Epithelial cell of esophagus (primary cell): ENCODE measurements at regions not wholly inside any gene's neighbourhood (a gene's known extent, or its start where the extent isn't known, plus 50 kb on each side); places are given as distances from the start of the nearest gene placed in this dataset.

Source experiments
- DNase-seq: peaks from one replicate; pipeline ENCODE4 v3.0.0; 2010; ENCODE audit warnings: low read depth
- H3K4me3 ChIP-seq: 2 replicates; pipeline ENCODE4 v1.5.1; 2011; ENCODE audit warnings: mild to moderate bottlenecking, low read length, control low read depth
- TF ChIP-seq, protein P1 (sequence below): IDR thresholded peaks from 2 replicates; pipeline ENCODE4 v1.5.1; 2011; ENCODE audit warnings: low read depth, mild to moderate bottlenecking, low read length, control low read depth, inconsistent platforms; ENCODE audit not compliant: insufficient read depth; ENCODE audit errors: missing control alignments

DNA sequence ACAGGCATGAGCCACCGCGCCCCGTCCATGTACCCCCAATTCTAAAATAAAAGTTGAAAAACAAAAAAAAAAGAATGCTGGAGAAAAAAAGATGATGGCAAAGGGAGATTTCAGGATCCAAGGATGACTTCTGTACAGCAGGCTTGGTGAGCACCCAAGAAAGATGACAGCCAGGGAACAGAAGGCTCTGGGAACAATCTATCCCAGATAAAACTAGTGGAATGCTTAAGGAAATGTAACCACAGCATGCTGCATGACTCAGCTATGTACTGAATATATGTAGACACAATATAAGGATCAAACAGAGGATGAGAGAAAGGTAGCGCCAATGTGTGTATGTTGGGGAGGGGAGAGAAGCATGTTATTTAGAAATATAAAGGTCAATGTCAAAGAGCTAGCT lies 123.7 kb upstream of the TMTC1 start:
- no peak overlapping the region for H3K4me3 ChIP-seq
- TF ChIP-seq, protein P1, sequence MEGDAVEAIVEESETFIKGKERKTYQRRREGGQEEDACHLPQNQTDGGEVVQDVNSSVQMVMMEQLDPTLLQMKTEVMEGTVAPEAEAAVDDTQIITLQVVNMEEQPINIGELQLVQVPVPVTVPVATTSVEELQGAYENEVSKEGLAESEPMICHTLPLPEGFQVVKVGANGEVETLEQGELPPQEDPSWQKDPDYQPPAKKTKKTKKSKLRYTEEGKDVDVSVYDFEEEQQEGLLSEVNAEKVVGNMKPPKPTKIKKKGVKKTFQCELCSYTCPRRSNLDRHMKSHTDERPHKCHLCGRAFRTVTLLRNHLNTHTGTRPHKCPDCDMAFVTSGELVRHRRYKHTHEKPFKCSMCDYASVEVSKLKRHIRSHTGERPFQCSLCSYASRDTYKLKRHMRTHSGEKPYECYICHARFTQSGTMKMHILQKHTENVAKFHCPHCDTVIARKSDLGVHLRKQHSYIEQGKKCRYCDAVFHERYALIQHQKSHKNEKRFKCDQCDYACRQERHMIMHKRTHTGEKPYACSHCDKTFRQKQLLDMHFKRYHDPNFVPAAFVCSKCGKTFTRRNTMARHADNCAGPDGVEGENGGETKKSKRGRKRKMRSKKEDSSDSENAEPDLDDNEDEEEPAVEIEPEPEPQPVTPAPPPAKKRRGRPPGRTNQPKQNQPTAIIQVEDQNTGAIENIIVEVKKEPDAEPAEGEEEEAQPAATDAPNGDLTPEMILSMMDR = no peak
- DNase-seq = no peak

DNA sequence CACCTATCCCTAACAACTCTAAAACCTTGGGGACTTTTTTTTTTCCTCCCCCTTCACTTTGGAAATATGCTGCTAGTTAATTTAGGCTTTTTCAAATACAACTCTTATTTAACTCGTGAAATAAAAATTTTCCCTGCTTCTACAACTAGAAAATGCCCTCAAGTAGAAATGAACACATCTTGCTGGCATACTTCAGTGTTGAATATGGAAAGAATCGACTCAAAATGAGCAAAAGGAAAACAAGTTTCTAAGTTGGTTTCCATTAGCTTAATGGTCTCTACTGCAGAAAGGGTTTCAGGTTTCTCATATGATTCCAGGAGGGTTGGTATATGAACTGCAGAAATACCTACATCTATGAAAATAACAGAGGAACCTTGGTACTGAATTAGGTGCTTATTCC lies 118.3 kb upstream of the TMTC1 start:
- TF ChIP-seq, protein P1 = no peak
- DNase-seq = no peak
- no peak overlapping the region for H3K4me3 ChIP-seq

DNA sequence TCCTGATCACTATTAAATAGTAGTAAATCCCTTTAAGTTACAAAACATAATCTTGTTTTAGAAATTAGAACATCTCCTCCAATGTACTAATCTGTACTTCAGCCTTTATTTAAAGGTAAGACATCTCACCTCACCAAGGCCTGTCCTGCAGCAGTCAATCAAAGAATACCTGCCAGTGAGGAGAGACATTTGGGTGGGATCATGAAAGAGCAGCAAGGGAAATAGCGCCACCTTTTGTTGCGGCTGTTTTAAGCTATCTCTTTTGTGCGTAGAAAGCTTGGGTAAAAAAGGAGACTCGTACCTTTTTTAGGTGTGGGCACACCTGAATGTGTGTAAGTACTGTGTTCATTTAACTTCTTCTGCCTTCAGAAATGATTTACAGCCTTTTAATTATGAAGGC lies 117.8 kb upstream of the TMTC1 start:
- no peak overlapping the region for H3K4me3 ChIP-seq
- DNase-seq = no peak
- TF ChIP-seq, protein P1 = no peak

DNA sequence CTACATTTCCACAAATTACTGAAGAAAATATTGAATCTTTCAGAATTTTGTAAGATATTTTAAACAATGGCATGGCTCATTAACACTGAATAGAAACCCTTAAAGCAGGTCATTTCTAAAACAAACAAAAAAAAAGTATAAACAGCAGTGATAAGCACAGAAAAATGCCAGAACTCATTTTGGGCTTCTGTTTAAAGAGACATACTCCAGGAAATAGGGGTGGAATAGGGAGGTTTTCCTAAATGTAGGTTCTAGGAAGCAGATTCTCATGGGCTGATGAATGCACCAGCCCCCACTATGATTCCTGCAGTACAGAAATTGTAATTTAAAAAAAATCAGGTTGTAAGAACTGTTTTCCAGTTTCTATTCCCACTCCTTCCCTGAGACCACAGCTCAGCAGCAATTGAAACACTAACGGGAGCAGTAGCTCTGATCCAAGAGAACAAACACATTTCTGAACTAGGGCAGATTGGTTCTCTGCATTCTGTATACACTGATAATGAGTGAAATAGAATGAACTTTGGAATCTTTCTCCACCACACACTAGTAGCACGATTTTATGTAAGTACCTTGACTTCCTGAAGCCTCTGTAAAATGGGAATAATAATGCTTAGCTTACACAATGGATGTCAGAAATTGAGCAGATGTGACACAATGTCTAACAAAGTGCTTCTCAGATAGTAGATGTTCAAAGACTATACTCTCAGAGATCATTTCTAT lies 115.6 kb upstream of the TMTC1 start:
- TF ChIP-seq, protein P1 = no peak
- no peak for DNase-seq
- H3K4me3 ChIP-seq = no peak overlapping the region

DNA sequence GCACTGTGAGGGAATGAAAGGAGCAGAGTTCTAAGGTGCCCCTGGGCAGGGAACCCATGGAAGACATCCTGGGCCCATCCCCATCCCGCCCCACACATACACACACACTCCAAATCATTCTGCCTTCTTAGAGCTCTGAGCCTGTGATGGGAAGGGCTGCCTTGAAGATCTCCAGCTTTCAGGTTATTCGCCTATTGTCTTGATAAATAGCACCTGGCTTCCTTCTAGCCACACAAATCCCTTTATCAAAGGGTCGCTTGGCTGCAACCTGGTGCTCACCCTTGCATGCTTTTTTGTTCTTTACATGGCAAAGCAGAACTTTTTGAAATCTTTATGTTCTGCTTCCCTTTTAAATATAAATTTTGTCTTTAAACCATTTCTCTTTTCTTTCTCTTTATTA lies 112.2 kb upstream of the TMTC1 start:
- DNase-seq = no peak
- TF ChIP-seq, protein P1 = no peak
- no peak overlapping the region for H3K4me3 ChIP-seq

DNA sequence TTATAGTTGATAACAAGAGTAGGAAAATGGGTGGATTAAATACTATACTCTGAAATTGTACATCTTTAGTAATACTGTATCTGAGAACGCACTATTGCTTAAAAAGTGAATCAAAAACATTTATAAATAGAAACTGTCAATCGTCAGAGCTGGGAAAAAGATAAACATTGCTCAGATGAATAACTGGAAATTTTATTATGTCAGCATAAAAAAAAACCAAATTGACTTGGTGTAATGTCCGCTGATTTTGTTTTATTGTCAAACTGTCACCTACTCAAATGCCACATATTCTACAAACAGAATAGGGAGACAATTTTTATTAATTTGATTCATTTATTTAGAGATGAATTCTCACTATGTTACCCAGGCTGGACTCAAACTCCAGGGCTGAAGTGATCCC lies 109.3 kb upstream of the TMTC1 start:
- no peak overlapping the region for H3K4me3 ChIP-seq
- TF ChIP-seq, protein P1 = no peak
- DNase-seq = no peak

DNA sequence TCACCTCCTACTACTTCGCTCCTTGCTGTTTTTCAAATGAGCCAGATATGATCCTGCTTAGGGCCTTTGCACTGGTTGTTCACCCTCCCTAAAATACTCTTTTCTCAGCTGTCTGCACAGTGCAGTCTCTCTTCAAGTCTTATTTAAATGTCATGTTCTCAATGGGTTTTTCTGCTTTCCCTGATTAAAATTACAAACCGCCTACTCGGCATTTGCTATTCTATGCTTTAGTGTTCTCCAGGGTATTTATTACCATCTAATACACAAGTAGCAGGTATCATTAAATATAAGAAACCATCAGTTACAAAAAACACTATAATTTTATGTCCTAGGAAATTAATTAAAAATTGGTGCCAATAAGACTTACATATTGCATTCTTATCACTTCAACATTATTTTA lies 108.0 kb upstream of the TMTC1 start:
- no peak overlapping the region for H3K4me3 ChIP-seq
- no peak for DNase-seq
- TF ChIP-seq, protein P1 = no peak
